ENCODE measurements at regions not wholly inside any gene's neighbourhood (a gene's known extent, or its start where the extent isn't known, plus 50 kb on each side); places are given as distances from the start of the nearest gene placed in this dataset.

GRCh38 chr16:63960321-63960720 lies 1161.5 kb downstream of the CDH11 start:
- TF ChIP-seq POLR2AphosphoS5 (IDR thresholded peaks at IDR 0.05; ENCODE audit: low read depth) (no peak), GABPA (IDR thresholded peaks at IDR 0.05; ENCODE audit: low read depth) (no peak), SPI1 (IDR thresholded peaks at IDR 0.05; ENCODE audit: borderline replicate concordance, low read depth) (no peak), REST (IDR thresholded peaks at IDR 0.05; ENCODE audit: insufficient replicate concordance, low read depth) (no peak)
- TF ChIP-seq, protein P1, sequence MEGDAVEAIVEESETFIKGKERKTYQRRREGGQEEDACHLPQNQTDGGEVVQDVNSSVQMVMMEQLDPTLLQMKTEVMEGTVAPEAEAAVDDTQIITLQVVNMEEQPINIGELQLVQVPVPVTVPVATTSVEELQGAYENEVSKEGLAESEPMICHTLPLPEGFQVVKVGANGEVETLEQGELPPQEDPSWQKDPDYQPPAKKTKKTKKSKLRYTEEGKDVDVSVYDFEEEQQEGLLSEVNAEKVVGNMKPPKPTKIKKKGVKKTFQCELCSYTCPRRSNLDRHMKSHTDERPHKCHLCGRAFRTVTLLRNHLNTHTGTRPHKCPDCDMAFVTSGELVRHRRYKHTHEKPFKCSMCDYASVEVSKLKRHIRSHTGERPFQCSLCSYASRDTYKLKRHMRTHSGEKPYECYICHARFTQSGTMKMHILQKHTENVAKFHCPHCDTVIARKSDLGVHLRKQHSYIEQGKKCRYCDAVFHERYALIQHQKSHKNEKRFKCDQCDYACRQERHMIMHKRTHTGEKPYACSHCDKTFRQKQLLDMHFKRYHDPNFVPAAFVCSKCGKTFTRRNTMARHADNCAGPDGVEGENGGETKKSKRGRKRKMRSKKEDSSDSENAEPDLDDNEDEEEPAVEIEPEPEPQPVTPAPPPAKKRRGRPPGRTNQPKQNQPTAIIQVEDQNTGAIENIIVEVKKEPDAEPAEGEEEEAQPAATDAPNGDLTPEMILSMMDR (IDR thresholded peaks at IDR 0.05; ENCODE audit: insufficient read depth, low read length) = no peak
- no peak for DNase-seq (ENCODE audit: low read depth in 1 of 2, low spot score in 1 of 2)
- Histone ChIP-seq H3K27ac (replicated peaks) (no peak overlapping the region), H3K4me3 (replicated peaks; ENCODE audit: insufficient read depth, low read length) (no peak overlapping the region), H3K27me3 (ENCODE audit: insufficient read depth, poor library complexity, severe bottlenecking) (no peaks in the 10 kb centered on the region)

GRCh38 chr16:63947022-63947421 lies 1174.8 kb downstream of the CDH11 start:
- DNase-seq (ENCODE audit: low read depth in 1 of 2, low spot score in 1 of 2) = no peak
- Histone ChIP-seq H3K27me3 (ENCODE audit: insufficient read depth, poor library complexity, severe bottlenecking) (no peaks in the 10 kb centered on the region), H3K4me3 (replicated peaks; ENCODE audit: insufficient read depth, low read length) (no peak overlapping the region), H3K27ac (replicated peaks) (no peak overlapping the region)
- TF ChIP-seq, protein P1 (IDR thresholded peaks at IDR 0.05; ENCODE audit: insufficient read depth, low read length) = no peak
- TF ChIP-seq POLR2AphosphoS5 (IDR thresholded peaks at IDR 0.05; ENCODE audit: low read depth) (no peak), GABPA (IDR thresholded peaks at IDR 0.05; ENCODE audit: low read depth) (no peak)

- H3K27ac ChIP-seq (replicated peaks) = no peak overlapping the region
- no peak for DNase-seq (ENCODE audit: low read depth in 1 of 2, low spot score in 1 of 2)
- H3K4me3 ChIP-seq (replicated peaks; ENCODE audit: insufficient read depth, low read length) = no peak overlapping the region
- no peak for TF ChIP-seq GABPA (IDR thresholded peaks at IDR 0.05; ENCODE audit: low read depth)
- TF ChIP-seq SPI1 (IDR thresholded peaks at IDR 0.05; ENCODE audit: borderline replicate concordance, low read depth) = no peak
- TF ChIP-seq, protein P1 (IDR thresholded peaks at IDR 0.05; ENCODE audit: insufficient read depth, low read length) = no peak
- TF ChIP-seq POLR2AphosphoS5 (IDR thresholded peaks at IDR 0.05; ENCODE audit: low read depth) = no peak
- no peak for TF ChIP-seq REST (IDR thresholded peaks at IDR 0.05; ENCODE audit: insufficient replicate concordance, low read depth)
- H3K27me3 ChIP-seq (ENCODE audit: insufficient read depth, poor library complexity, severe bottlenecking) = no peaks in the 10 kb centered on the region
Measured at GRCh38 chr16:63945806-63946205, 1176.1 kb downstream of the CDH11 start.

GRCh38 chr16:63943566-63943965 lies 1178.3 kb downstream of the CDH11 start:
- TF ChIP-seq REST (IDR thresholded peaks at IDR 0.05; ENCODE audit: insufficient replicate concordance, low read depth) (no peak), GABPA (IDR thresholded peaks at IDR 0.05; ENCODE audit: low read depth) (no peak), SPI1 (IDR thresholded peaks at IDR 0.05; ENCODE audit: borderline replicate concordance, low read depth) (no peak), POLR2AphosphoS5 (IDR thresholded peaks at IDR 0.05; ENCODE audit: low read depth) (no peak)
- TF ChIP-seq, protein P1 (IDR thresholded peaks at IDR 0.05; ENCODE audit: insufficient read depth, low read length) = no peak
- no peaks in the 10 kb centered on the region for H3K27me3 ChIP-seq (ENCODE audit: insufficient read depth, poor library complexity, severe bottlenecking)
- no peak overlapping the region for H3K27ac ChIP-seq (replicated peaks)
- no peak for DNase-seq (ENCODE audit: low read depth in 1 of 2, low spot score in 1 of 2)
- no peak overlapping the region for H3K4me3 ChIP-seq (replicated peaks; ENCODE audit: insufficient read depth, low read length)

Data from HL-60 (cell line).